HL-60 (cell line): ENCODE measurements at regions not wholly inside any gene's neighbourhood (a gene's known extent, or its start where the extent isn't known, plus 50 kb on each side); places are given as distances from the start of the nearest gene placed in this dataset.
A peak's percentile ranks its signal among the peaks of the same experiment; 100 is the strongest.

Source experiments
- DNase-seq, 2 experiments: peaks; one replicate each; pipeline ENCODE4 v3.0.0-alpha.2; 2010 to 2020; ENCODE audit warnings: low read depth in 1 of 2, low spot score in 1 of 2
- H3K27ac ChIP-seq: fragments of 250-450 bp; sonication (Bioruptor Pico); replicated peaks from 2 replicates; pipeline ENCODE4 v1.5.1; 2020; ENCODE audit warnings: mild to moderate bottlenecking, moderate library complexity
- H3K27me3 ChIP-seq: fragments of 250-450 bp; sonication (Bioruptor Pico); 2 replicates; pipeline ENCODE4 v1.5.1; 2021; ENCODE audit warnings: mild to moderate bottlenecking, moderate library complexity; ENCODE audit not compliant: insufficient read depth, poor library complexity, severe bottlenecking
- H3K4me3 ChIP-seq: replicated peaks from 2 replicates; pipeline ENCODE4 v1.5.1; 2011; ENCODE audit warnings: mild to moderate bottlenecking, control low read depth, low read length; ENCODE audit not compliant: insufficient read depth
- GABPA ChIP-seq: IDR thresholded peaks from 2 replicates; pipeline ENCODE4 v1.6.1; 2012; ENCODE audit warnings: low read depth
- POLR2AphosphoS5 ChIP-seq: IDR thresholded peaks from 2 replicates; pipeline ENCODE4 v1.6.1; 2012; ENCODE audit warnings: low read depth
- SPI1 ChIP-seq: IDR thresholded peaks from 2 replicates; pipeline ENCODE4 v1.6.1; 2012; ENCODE audit warnings: low read depth, mild to moderate bottlenecking, borderline replicate concordance
- TF ChIP-seq, protein P1 (sequence below): IDR thresholded peaks from one replicate; pipeline ENCODE4 v1.5.1; 2011; ENCODE audit warnings: low read length, control low read depth, inconsistent platforms; ENCODE audit not compliant: insufficient read depth
- TF ChIP-seq, protein P2 (sequence below): IDR thresholded peaks from 2 replicates; pipeline ENCODE4 v1.6.1; 2012; ENCODE audit warnings: low read depth; ENCODE audit not compliant: insufficient replicate concordance

DNA sequence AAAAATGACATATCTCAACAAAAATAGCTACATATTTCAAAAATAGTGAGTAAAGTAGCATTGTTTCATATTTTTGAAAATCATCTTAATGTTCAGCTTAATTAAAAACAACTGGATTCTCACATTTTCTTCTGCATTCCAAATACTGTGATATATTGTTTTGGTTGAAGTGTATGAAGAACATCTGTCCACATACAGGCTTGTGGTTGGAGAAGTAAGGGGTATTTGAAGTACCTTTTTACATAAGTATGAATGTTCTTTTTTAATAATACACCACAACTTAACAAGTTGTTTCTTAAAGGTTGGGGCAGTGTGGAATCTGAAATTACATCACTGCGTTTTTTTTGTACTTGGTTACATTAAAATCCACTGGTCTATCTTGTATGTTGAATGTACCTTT, 442.5 kb downstream of the KIF20B start:
- no peak for DNase-seq
- TF ChIP-seq GABPA, result no peak
- no peak for TF ChIP-seq SPI1
- Histone ChIP-seq H3K4me3 (no peak overlapping the region), H3K27me3 (no peaks in the 10 kb centered on the region), H3K27ac (no peak overlapping the region)

DNA sequence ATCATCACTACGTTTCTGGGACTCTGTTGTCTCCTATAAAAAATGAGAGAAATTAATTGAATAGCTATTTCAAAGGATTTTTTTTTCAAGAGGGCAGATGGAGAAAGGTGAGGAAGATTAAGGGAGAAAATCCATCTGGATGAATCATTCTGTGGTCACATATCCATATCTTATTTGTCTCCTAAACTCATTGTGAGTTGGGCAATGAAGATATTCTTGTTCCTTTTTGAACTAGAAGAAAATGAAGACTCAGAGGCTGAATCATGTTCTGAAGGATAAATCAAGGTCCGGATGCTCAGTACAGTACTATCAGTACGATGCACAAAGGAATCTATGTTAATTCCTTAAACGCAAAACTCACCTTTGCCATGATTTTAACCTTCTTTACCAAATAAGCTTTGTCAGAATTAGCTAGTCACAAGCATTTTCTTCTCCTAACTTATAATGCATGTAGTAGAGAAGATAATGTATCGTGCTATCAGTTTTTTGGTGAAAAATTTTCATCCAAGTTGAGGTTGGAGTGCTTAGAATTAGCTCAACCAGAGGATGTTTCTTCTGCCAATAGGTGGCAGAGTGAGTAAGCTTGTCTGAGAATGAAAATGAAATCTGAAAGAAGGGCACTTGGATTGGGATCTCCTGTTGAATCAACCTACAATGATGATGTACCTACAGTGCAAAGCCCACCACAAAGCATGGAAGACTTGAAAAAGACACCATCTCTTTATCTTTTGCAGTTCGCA, 446.9 kb downstream of the KIF20B start:
- Histone ChIP-seq H3K27ac (no peak overlapping the region), H3K27me3 (no peaks in the 10 kb centered on the region), H3K4me3 (no peak overlapping the region)
- TF ChIP-seq, protein P1, sequence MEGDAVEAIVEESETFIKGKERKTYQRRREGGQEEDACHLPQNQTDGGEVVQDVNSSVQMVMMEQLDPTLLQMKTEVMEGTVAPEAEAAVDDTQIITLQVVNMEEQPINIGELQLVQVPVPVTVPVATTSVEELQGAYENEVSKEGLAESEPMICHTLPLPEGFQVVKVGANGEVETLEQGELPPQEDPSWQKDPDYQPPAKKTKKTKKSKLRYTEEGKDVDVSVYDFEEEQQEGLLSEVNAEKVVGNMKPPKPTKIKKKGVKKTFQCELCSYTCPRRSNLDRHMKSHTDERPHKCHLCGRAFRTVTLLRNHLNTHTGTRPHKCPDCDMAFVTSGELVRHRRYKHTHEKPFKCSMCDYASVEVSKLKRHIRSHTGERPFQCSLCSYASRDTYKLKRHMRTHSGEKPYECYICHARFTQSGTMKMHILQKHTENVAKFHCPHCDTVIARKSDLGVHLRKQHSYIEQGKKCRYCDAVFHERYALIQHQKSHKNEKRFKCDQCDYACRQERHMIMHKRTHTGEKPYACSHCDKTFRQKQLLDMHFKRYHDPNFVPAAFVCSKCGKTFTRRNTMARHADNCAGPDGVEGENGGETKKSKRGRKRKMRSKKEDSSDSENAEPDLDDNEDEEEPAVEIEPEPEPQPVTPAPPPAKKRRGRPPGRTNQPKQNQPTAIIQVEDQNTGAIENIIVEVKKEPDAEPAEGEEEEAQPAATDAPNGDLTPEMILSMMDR, result peak; percentile 61
- TF ChIP-seq POLR2AphosphoS5, result no peak
- DNase-seq, result no peak

DNA sequence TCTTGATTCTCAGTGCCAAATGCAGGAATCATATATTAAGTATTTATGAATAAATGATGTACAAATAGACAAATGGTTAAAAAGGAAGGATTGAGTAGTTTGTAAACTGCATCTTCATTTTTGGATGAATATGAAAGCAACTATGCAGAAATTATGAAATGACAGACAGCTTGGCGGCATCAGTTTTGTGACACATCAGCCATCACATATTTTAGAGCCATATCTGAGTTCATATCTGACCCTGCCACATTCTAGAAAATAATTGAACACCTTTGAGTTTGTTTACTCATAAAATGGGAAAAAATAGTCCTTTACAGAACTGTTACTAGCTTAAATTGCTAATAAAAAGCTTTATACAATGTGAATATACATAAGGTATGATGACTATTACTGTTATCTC, 448.2 kb downstream of the KIF20B start:
- DNase-seq, result no peak
- no peak overlapping the region for H3K4me3 ChIP-seq
- no peak for TF ChIP-seq SPI1
- no peaks in the 10 kb centered on the region for H3K27me3 ChIP-seq
- no peak overlapping the region for H3K27ac ChIP-seq

DNA sequence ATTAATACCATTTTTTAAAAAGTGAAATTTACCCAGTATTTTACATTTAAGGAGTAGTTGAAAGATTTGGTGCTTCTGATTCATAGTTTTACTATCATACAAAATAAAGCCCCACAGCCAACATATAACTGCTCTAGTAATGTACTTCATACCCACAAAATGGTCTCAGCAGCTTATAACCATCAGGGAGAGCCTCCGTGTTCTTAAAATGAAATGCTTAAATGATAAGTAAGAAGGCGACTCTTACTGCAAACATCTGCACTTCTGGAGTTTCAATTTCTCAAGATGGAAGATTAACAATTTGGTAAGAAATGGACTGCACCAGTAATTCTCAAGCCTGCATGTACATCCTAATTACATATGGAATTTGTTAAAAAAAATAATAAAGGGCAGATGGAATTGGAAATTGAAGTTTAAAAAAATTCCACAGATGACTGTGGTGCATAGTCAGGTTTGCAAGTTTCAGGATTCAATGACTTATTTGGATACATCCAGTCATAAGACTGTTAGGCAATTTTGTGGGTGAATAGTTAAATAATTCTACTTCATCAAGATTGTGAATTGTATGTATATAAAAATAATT, 461.0 kb downstream of the KIF20B start:
- Histone ChIP-seq H3K4me3 (no peak overlapping the region), H3K27me3 (no peaks in the 10 kb centered on the region), H3K27ac (no peak overlapping the region)
- DNase-seq, result no peak
- TF ChIP-seq POLR2AphosphoS5 (no peak), GABPA (no peak), SPI1 (no peak)
- TF ChIP-seq, protein P1, result no peak
- TF ChIP-seq, protein P2, sequence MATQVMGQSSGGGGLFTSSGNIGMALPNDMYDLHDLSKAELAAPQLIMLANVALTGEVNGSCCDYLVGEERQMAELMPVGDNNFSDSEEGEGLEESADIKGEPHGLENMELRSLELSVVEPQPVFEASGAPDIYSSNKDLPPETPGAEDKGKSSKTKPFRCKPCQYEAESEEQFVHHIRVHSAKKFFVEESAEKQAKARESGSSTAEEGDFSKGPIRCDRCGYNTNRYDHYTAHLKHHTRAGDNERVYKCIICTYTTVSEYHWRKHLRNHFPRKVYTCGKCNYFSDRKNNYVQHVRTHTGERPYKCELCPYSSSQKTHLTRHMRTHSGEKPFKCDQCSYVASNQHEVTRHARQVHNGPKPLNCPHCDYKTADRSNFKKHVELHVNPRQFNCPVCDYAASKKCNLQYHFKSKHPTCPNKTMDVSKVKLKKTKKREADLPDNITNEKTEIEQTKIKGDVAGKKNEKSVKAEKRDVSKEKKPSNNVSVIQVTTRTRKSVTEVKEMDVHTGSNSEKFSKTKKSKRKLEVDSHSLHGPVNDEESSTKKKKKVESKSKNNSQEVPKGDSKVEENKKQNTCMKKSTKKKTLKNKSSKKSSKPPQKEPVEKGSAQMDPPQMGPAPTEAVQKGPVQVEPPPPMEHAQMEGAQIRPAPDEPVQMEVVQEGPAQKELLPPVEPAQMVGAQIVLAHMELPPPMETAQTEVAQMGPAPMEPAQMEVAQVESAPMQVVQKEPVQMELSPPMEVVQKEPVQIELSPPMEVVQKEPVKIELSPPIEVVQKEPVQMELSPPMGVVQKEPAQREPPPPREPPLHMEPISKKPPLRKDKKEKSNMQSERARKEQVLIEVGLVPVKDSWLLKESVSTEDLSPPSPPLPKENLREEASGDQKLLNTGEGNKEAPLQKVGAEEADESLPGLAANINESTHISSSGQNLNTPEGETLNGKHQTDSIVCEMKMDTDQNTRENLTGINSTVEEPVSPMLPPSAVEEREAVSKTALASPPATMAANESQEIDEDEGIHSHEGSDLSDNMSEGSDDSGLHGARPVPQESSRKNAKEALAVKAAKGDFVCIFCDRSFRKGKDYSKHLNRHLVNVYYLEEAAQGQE, result no peak

DNA sequence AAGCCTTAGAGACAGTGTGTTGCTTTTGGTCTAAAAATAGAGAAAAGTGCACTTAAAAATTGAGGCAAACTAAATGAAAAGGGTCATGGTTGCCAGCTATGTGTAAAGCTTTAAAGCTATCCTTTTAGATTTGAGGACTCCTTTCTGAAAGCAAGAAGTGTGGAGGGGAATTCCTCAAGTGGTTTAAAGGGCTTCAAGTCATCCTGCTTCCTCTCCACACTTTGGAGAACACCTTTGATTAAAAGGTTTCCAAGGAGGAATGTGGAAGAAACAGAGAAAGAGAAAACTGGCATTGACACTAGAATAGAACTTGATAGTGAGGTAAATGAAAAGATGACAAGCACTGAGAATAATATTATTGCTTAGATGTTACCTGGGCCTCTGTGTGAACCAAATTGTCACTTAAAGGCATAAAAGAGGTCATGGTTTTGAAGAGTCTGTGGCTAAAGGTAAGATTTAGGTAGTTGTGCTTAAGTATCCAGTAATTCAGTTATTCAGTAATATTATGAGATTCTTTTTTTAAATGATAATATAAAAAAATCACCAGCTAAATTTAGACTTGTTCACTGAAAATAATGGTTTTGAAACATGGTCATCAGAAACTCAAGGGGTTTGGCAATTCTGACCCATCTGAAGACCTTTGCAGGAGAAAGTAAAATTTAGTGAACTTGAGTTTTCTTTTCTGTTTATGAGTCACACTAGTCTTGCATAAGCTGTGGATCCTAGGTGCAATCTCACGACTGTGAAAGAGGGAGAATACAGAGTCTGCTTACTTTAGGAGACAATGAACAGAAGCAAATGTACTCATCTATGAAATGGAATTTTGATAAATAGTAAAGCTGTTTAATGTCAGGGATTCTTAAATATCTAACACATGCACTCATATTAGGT, 466.0 kb downstream of the KIF20B start:
- TF ChIP-seq, protein P2, result no peak
- TF ChIP-seq GABPA, result no peak
- TF ChIP-seq, protein P1, result no peak
- no peak for TF ChIP-seq POLR2AphosphoS5
- H3K4me3 ChIP-seq, result no peak overlapping the region
- DNase-seq, result peak in 1 of 2 experiments; percentile 61
- H3K27ac ChIP-seq, result no peak overlapping the region
- H3K27me3 ChIP-seq, result no peaks in the 10 kb centered on the region
